Astrocyte (in vitro differentiated cells and primary cell): ENCODE measurements at regions not wholly inside any gene's neighbourhood (a gene's known extent, or its start where the extent isn't known, plus 50 kb on each side); places are given as distances from the start of the nearest gene placed in this dataset.

ENCODE experiments used
- DNase-seq: peaks from one replicate; pipeline ENCODE4 v3.0.0-alpha.2; 2010; ENCODE audit warnings: low read depth
- FAIRE-seq: peaks from 2 replicates; lab custom pipeline; 2011; peaks lifted over from hg19 to GRCh38; lab: Jason Lieb, UNC
- H2AFZ ChIP-seq: 2 replicates; pipeline ENCODE4 v1.6.0; 2012; ENCODE audit warnings: low read depth, low read length, inconsistent platforms
- H3K27ac ChIP-seq: 2 replicates; pipeline ENCODE4 v1.5.1; 2011; ENCODE audit warnings: low read depth, low read length, inconsistent platforms
- H3K27me3 ChIP-seq: 2 replicates; pipeline ENCODE4 v1.6.0; 2011; ENCODE audit warnings: low read length, inconsistent platforms; ENCODE audit not compliant: insufficient read depth
- H3K36me3 ChIP-seq: 2 replicates; pipeline ENCODE4 v1.5.1; 2011; ENCODE audit warnings: low read length, inconsistent platforms; ENCODE audit not compliant: insufficient read depth
- H3K4me1 ChIP-seq: 2 replicates; pipeline ENCODE4 v1.5.1; 2011; ENCODE audit warnings: low read length, inconsistent platforms; ENCODE audit not compliant: insufficient read depth
- H3K4me2 ChIP-seq: 2 replicates; pipeline ENCODE4 v1.6.0; 2012; ENCODE audit warnings: low read length, inconsistent platforms
- H3K4me3 ChIP-seq: 2 replicates; pipeline ENCODE4 v1.5.1; 2011; ENCODE audit warnings: low read depth, mild to moderate bottlenecking, low read length, inconsistent platforms; ENCODE audit not compliant: insufficient read depth
- H3K79me2 ChIP-seq: 2 replicates; pipeline ENCODE4 v1.6.0; 2012; ENCODE audit warnings: mild to moderate bottlenecking, low read length, inconsistent platforms; ENCODE audit not compliant: insufficient read depth
- H3K9ac ChIP-seq: 2 replicates; pipeline ENCODE4 v1.6.0; 2012; ENCODE audit warnings: mild to moderate bottlenecking, low read length, inconsistent platforms
- H3K9me3 ChIP-seq: 2 replicates; pipeline ENCODE4 v1.5.1; 2012; ENCODE audit warnings: low read depth, mild to moderate bottlenecking, low read length, inconsistent platforms; ENCODE audit not compliant: insufficient read depth
- H4K20me1 ChIP-seq: 2 replicates; pipeline ENCODE4 v1.6.0; 2012; ENCODE audit warnings: low read length, inconsistent platforms; ENCODE audit not compliant: insufficient read depth
- H3K27ac Mint-ChIP-seq: one replicate; pipeline ENCODE4 v1.8.0; 2021; ENCODE audit warnings: mild to moderate bottlenecking, mixed read lengths; ENCODE audit not compliant: unreplicated experiment
- H3K27me3 Mint-ChIP-seq: one replicate; pipeline ENCODE4 v1.8.0; 2021; ENCODE audit warnings: low read depth, mixed read lengths; ENCODE audit not compliant: unreplicated experiment
- H3K36me3 Mint-ChIP-seq: one replicate; pipeline ENCODE4 v1.8.0; 2021; ENCODE audit warnings: low read depth, mixed read lengths; ENCODE audit not compliant: unreplicated experiment
- H3K4me1 Mint-ChIP-seq: one replicate; pipeline ENCODE4 v1.8.0; 2021; ENCODE audit warnings: low read depth, mixed read lengths; ENCODE audit not compliant: unreplicated experiment
- H3K4me3 Mint-ChIP-seq: one replicate; pipeline ENCODE4 v1.8.0; 2021; ENCODE audit warnings: mild to moderate bottlenecking, moderate library complexity, mixed read lengths; ENCODE audit not compliant: unreplicated experiment
- H3K9me3 Mint-ChIP-seq: one replicate; pipeline ENCODE4 v1.8.0; 2021; ENCODE audit warnings: mild to moderate bottlenecking, mixed read lengths; ENCODE audit not compliant: unreplicated experiment
- CTCF ChIP-seq: IDR thresholded peaks from 2 replicates; pipeline ENCODE4 v1.5.1; 2011; ENCODE audit warnings: low read depth, mild to moderate bottlenecking, inconsistent platforms, low read length, moderate library complexity; ENCODE audit not compliant: insufficient read depth
- EZH2 ChIP-seq: IDR thresholded peaks from 2 replicates; pipeline ENCODE4 v1.6.1; 2012; ENCODE audit warnings: mild to moderate bottlenecking, low read length, inconsistent platforms; ENCODE audit not compliant: insufficient read depth

GRCh38 chr9:135340143-135340655, 139.4 kb upstream of the PPP1R26 start:
- H3K4me1 ChIP-seq: no peaks in the 10 kb centered on the region
- no peak overlapping the region for H3K27ac ChIP-seq
- H3K4me2 ChIP-seq: no peak overlapping the region
- H4K20me1 ChIP-seq: no peaks in the 10 kb centered on the region
- no peak for FAIRE-seq
- TF ChIP-seq CTCF: no peak
- TF ChIP-seq EZH2: no peak
- H3K36me3 ChIP-seq: no peaks in the 10 kb centered on the region
- Mint-ChIP-seq H3K36me3 (no peaks in the 10 kb centered on the region), H3K9me3 (no peaks in the 10 kb centered on the region), H3K4me1 (peaks cover 2% of the 10 kb centered on the region), H3K4me3 (no peak overlapping the region), H3K27me3 (peaks cover 47% of the 10 kb centered on the region), H3K27ac (peak overlapping the region; percentile 4)
- no peaks in the 10 kb centered on the region for H3K27me3 ChIP-seq
- no peak for DNase-seq
- peaks cover 2% of the 10 kb centered on the region for H3K9me3 ChIP-seq
- H3K9ac ChIP-seq: no peak overlapping the region
- H2AFZ ChIP-seq: no peak overlapping the region
- no peaks in the 10 kb centered on the region for H3K79me2 ChIP-seq
- H3K4me3 ChIP-seq: no peak overlapping the region

GRCh38 chr9:135340726-135341475, 138.7 kb upstream of the PPP1R26 start:
- Mint-ChIP-seq H3K27ac (no peak overlapping the region), H3K27me3 (peaks cover 51% of the 10 kb centered on the region), H3K4me3 (no peak overlapping the region), H3K36me3 (no peaks in the 10 kb centered on the region), H3K9me3 (no peaks in the 10 kb centered on the region), H3K4me1 (peaks cover 2% of the 10 kb centered on the region)
- FAIRE-seq (no peak), DNase-seq (no peak)
- Histone ChIP-seq H4K20me1 (no peaks in the 10 kb centered on the region), H2AFZ (no peak overlapping the region), H3K27ac (no peak overlapping the region), H3K36me3 (no peaks in the 10 kb centered on the region), H3K9ac (no peak overlapping the region), H3K4me1 (no peaks in the 10 kb centered on the region), H3K4me3 (no peak overlapping the region), H3K79me2 (no peaks in the 10 kb centered on the region), H3K9me3 (no peaks in the 10 kb centered on the region), H3K4me2 (no peak overlapping the region), H3K27me3 (no peaks in the 10 kb centered on the region)
- TF ChIP-seq EZH2 (no peak), CTCF (no peak)

GRCh38 chr9:135341612-135342169, 137.9 kb upstream of the PPP1R26 start:
- no peak for DNase-seq
- H3K27ac Mint-ChIP-seq: no peak overlapping the region

More at GRCh38 chr9:135341612-135342169, 137.9 kb upstream of the PPP1R26 start:
- H4K20me1 ChIP-seq: no peaks in the 10 kb centered on the region
- no peaks in the 10 kb centered on the region for H3K36me3 Mint-ChIP-seq
- no peak overlapping the region for H3K27ac ChIP-seq
- H3K4me2 ChIP-seq: no peak overlapping the region
- no peaks in the 10 kb centered on the region for H3K27me3 ChIP-seq
- no peaks in the 10 kb centered on the region for H3K9me3 Mint-ChIP-seq
- no peaks in the 10 kb centered on the region for H3K9me3 ChIP-seq
- H3K36me3 ChIP-seq: no peaks in the 10 kb centered on the region
- H2AFZ ChIP-seq: no peak overlapping the region
- TF ChIP-seq EZH2 (no peak), CTCF (no peak)
- no peak overlapping the region for H3K4me3 ChIP-seq
- peaks cover 51% of the 10 kb centered on the region for H3K27me3 Mint-ChIP-seq
- no peaks in the 10 kb centered on the region for H3K4me1 ChIP-seq
- H3K4me1 Mint-ChIP-seq: peaks cover 2% of the 10 kb centered on the region
- H3K79me2 ChIP-seq: no peaks in the 10 kb centered on the region
- H3K9ac ChIP-seq: no peak overlapping the region
- no peak for FAIRE-seq
- H3K4me3 Mint-ChIP-seq: no peak overlapping the region
